ENCODE measurements at regions not wholly inside any gene's neighbourhood (a gene's known extent, or its start where the extent isn't known, plus 50 kb on each side); places are given as distances from the start of the nearest gene placed in this dataset.

DNA sequence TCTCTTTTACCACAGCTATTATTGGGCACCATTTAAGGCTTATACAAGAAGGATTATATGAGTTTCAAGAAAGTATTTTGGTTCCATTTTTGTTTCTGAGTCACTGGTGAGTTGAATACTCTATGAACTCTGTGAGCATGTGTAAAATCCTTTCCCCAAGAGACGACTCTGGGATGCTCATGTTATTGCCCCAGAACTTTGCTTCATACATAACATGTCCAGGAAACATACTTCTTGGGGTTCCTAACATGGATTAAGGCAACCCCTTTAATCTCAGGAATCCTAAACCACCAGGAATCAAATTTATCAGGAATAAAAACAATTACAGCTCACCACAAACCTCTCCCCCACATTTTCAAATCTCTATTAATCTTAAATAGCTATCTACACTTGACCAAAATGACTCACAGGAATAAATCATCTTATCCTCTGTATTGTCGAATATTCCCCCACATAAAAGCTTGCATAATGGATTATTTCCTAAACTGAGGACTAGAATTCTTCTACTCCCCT is 117.5 kb upstream of the COL21A1 start (continued):
- TF ChIP-seq, protein P1, sequence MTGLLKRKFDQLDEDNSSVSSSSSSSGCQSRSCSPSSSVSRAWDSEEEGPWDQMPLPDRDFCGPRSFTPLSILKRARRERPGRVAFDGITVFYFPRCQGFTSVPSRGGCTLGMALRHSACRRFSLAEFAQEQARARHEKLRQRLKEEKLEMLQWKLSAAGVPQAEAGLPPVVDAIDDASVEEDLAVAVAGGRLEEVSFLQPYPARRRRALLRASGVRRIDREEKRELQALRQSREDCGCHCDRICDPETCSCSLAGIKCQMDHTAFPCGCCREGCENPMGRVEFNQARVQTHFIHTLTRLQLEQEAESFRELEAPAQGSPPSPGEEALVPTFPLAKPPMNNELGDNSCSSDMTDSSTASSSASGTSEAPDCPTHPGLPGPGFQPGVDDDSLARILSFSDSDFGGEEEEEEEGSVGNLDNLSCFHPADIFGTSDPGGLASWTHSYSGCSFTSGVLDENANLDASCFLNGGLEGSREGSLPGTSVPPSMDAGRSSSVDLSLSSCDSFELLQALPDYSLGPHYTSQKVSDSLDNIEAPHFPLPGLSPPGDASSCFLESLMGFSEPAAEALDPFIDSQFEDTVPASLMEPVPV (CRISPR knock-in tag; IDR thresholded peaks at IDR 0.05): no peak
- no peak for TF ChIP-seq ZNF281 (CRISPR knock-in tag; IDR thresholded peaks at IDR 0.05; ENCODE audit: borderline replicate concordance)
- no peak for TF ChIP-seq ATAD3A (CRISPR knock-in tag; IDR thresholded peaks at IDR 0.05)
- TF ChIP-seq SRF (IDR thresholded peaks at IDR 0.05; ENCODE audit: low read depth, low read length): no peak
- TF ChIP-seq, protein P2, sequence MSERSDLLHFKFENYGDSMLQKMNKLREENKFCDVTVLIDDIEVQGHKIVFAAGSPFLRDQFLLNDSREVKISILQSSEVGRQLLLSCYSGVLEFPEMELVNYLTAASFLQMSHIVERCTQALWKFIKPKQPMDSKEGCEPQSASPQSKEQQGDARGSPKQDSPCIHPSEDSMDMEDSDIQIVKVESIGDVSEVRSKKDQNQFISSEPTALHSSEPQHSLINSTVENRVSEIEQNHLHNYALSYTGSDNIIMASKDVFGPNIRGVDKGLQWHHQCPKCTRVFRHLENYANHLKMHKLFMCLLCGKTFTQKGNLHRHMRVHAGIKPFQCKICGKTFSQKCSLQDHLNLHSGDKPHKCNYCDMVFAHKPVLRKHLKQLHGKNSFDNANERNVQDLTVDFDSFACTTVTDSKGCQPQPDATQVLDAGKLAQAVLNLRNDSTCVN (CRISPR knock-in tag; IDR thresholded peaks at IDR 0.05; ENCODE audit: borderline replicate concordance): no peak
- TF ChIP-seq ATF7 (IDR thresholded peaks at IDR 0.05): no peak
- no peak for TF ChIP-seq ATF7 (CRISPR knock-in tag; IDR thresholded peaks at IDR 0.05)

DNA sequence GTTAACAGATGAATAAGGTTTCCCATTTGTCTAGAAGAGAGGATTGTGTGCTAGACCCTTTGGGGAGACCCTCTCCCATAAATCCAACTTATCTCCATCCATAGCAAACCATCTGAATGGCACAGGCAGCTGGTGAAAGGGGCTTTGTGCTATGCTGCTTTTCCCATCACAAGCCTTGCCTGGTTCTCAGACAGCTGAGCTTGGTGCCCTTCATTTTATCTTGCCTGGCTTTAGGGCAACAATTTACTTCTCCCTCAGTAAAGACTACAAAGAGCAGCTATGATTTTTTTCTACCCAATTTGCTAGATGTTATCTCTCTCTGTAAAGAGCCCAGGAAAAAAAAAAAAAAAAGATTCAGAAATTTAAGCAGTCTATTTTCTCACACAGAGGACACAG is 117.0 kb upstream of the COL21A1 start:
- Histone ChIP-seq H3K4me1 (ENCODE audit: insufficient read depth, low read length) (peaks cover 48% of the 10 kb centered on the region), H3K79me2 (ENCODE audit: insufficient read depth, low read length) (no peaks in the 10 kb centered on the region), H3K9me3 (ENCODE audit: low read length) (no peaks in the 10 kb centered on the region), H3K36me3 (replicated peaks in 1 of 2; ENCODE audit: control insufficient read depth in 1 of 2, insufficient read depth in 2 of 2, low read length in 2 of 2) (no peaks in the 10 kb centered on the region), H2AFZ (ENCODE audit: low read length) (no peak overlapping the region), H3K9ac (ENCODE audit: insufficient read depth, low read depth, low read length) (no peak overlapping the region), H3K27me3 (ENCODE audit: control insufficient read depth in 1 of 2, insufficient read depth in 2 of 2, low read length in 2 of 2) (no peaks in the 10 kb centered on the region), H4K20me1 (ENCODE audit: insufficient read depth, low read length) (no peaks in the 10 kb centered on the region), H3K27ac (ENCODE audit: extremely low read length, insufficient read depth, low read length) (no peak overlapping the region), H3K4me3 (replicated peaks in 1 of 3; ENCODE audit: insufficient read depth in 1 of 3, low read depth in 2 of 3, low read length in 3 of 3) (no peak overlapping the region), H3K4me2 (ENCODE audit: low read depth, low read length) (no peak overlapping the region)
- no TSS peak for BruUV-seq (replicated peaks)
- intact Hi-C loops (cut with micrococcal nuclease; ENCODE audit: unreplicated experiment) (loop anchor here (10.0 kb wide), 1 partner anchor 380 kb away; no protein-coding TSS in a partner anchor), in situ Hi-C loops (cut with HindIII; ENCODE audit: extremely low pct_ligation_motif_present, low pct_unique_long_range_greater_than_20kb) (loop anchor here (10.0 kb wide), 1 partner anchor 210 kb away; no protein-coding TSS in a partner anchor)
- CTCF ChIA-PET (ENCODE audit: low intra/inter-chr PET ratio, low total read pairs): no interaction called here
- no peak for ATAC-seq
- FAIRE-seq: no peak
- POLR2A ChIA-PET: no interaction called here
- DNase-seq (ENCODE audit: low spot score): no peak
- TF ChIP-seq PITX1 (CRISPR knock-in tag; IDR thresholded peaks at IDR 0.05) (no peak), JARID2 (CRISPR knock-in tag; IDR thresholded peaks at IDR 0.05; ENCODE audit: insufficient replicate concordance) (no peak), TEAD3 (CRISPR knock-in tag; optimal IDR thresholded peaks at IDR 0.05; ENCODE audit: borderline replicate concordance) (no peak)
- TF ChIP-seq, protein P3, sequence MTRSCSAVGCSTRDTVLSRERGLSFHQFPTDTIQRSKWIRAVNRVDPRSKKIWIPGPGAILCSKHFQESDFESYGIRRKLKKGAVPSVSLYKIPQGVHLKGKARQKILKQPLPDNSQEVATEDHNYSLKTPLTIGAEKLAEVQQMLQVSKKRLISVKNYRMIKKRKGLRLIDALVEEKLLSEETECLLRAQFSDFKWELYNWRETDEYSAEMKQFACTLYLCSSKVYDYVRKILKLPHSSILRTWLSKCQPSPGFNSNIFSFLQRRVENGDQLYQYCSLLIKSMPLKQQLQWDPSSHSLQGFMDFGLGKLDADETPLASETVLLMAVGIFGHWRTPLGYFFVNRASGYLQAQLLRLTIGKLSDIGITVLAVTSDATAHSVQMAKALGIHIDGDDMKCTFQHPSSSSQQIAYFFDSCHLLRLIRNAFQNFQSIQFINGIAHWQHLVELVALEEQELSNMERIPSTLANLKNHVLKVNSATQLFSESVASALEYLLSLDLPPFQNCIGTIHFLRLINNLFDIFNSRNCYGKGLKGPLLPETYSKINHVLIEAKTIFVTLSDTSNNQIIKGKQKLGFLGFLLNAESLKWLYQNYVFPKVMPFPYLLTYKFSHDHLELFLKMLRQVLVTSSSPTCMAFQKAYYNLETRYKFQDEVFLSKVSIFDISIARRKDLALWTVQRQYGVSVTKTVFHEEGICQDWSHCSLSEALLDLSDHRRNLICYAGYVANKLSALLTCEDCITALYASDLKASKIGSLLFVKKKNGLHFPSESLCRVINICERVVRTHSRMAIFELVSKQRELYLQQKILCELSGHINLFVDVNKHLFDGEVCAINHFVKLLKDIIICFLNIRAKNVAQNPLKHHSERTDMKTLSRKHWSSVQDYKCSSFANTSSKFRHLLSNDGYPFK (CRISPR knock-in tag; IDR thresholded peaks at IDR 0.05; ENCODE audit: borderline replicate concordance): no peak

Measured in HepG2 (cell line).